Cardiac fibroblast (primary cell): ENCODE measurements at regions not wholly inside any gene's neighbourhood (a gene's known extent, or its start where the extent isn't known, plus 50 kb on each side); places are given as distances from the start of the nearest gene placed in this dataset.

Source experiments
- DNase-seq, 2 donors: peaks; one replicate each; pipeline versions ENCODE4 v3.0.0 to v3.0.0-alpha.2; 2010; ENCODE audit warnings: low read depth in 2 of 2
- H3K4me3 ChIP-seq, 2 donors: replicated peaks in 1 of 2; 1 replicate in 1 of 2; 2 replicates in 1 of 2; pipeline ENCODE4 v1.5.1; 2011; ENCODE audit warnings: low read depth in 2 of 2, low read length in 2 of 2, mild to moderate bottlenecking in 2 of 2, moderate library complexity in 1 of 2
- TF ChIP-seq, protein P1 (sequence below): IDR thresholded peaks from one replicate; pipeline ENCODE4 v1.5.1; 2011; ENCODE audit warnings: low read depth, mild to moderate bottlenecking, low read length, inconsistent platforms

DNA sequence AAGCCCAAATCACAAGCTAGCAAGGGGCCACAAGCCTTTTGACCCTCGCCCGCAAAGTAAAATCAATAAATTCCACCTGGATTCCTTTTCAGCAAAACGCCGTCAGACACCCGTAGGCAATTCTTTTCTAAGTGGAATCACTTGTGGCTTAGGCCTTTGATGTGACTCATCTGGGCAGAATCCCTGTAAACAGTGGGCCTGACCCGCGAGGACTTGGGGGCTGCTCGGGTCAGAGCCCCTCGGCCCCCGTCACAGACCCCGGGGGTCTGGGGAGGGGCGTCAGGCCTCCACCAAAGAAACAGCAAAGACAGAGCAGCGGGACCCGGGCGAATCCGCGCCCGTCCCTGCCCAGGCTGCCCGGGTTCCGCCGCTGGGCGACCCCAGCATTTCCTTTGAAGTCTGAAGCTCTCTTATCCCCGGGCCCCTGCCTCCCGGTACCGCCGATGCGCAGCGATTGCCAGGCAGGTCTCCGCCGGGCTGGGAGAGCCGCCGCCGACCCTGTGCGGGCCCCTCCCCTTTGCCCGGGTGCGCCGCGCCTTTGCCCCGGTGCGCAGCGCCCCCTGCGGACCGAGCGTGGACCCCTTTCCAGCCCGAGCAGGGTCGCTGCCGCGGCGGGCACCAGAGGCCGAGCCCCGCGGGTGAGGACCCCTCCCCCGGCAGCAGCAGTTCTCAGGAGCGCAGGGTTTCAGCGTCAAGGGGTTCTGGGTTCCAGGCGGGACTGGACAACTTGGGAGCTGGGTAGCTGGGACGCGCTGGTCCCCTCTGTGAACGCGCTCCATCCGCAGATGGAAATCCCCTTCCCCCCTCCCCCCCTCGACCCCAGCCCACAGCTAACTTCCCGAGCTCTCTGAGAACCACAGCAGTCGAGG, 178.3 kb downstream of the UACA start:
- DNase-seq: no peak
- H3K4me3 ChIP-seq: no peak overlapping the region
- TF ChIP-seq, protein P1, sequence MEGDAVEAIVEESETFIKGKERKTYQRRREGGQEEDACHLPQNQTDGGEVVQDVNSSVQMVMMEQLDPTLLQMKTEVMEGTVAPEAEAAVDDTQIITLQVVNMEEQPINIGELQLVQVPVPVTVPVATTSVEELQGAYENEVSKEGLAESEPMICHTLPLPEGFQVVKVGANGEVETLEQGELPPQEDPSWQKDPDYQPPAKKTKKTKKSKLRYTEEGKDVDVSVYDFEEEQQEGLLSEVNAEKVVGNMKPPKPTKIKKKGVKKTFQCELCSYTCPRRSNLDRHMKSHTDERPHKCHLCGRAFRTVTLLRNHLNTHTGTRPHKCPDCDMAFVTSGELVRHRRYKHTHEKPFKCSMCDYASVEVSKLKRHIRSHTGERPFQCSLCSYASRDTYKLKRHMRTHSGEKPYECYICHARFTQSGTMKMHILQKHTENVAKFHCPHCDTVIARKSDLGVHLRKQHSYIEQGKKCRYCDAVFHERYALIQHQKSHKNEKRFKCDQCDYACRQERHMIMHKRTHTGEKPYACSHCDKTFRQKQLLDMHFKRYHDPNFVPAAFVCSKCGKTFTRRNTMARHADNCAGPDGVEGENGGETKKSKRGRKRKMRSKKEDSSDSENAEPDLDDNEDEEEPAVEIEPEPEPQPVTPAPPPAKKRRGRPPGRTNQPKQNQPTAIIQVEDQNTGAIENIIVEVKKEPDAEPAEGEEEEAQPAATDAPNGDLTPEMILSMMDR: no peak

DNA sequence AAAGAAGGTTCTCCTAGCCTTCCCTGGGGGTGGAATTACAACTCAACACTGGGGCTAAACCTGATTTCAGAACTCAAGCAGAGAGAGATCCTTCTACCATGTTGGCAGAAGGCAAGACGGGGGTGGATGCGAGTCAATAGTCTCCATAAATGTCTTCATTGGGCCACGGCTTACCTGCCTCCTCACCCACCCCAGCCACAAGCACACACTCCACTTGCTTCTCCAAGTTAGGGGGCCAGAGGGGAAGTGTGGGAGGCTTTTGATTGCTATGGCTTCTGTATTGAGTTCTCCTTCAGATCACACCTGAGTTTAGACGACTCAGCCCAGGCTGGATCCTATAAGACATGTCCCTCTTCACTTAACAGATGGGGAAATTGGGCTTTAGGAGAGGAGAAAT, 178.9 kb downstream of the UACA start:
- no peak for DNase-seq
- TF ChIP-seq, protein P1: no peak
- no peak overlapping the region for H3K4me3 ChIP-seq

DNA sequence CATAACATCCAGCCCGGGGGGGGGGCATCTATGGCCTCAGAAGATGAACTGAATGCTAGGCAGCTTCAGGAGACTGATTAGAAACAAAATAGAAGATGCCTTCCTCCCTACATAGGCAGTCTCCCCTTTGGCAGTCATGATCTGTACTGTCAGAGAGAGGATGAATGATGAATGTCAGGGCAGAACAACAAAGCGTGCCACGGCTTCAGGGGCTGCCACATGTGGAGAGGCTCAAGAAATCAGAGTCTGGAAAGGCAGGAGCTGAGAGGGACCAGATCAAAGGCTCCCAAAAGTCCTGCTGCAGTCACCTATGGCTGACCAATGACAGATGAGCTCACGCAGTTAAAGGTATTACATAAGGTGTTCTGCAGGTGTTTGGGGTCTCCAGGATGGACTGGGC, 180.4 kb downstream of the UACA start:
- no peak for DNase-seq
- TF ChIP-seq, protein P1: no peak
- H3K4me3 ChIP-seq: no peak overlapping the region

DNA sequence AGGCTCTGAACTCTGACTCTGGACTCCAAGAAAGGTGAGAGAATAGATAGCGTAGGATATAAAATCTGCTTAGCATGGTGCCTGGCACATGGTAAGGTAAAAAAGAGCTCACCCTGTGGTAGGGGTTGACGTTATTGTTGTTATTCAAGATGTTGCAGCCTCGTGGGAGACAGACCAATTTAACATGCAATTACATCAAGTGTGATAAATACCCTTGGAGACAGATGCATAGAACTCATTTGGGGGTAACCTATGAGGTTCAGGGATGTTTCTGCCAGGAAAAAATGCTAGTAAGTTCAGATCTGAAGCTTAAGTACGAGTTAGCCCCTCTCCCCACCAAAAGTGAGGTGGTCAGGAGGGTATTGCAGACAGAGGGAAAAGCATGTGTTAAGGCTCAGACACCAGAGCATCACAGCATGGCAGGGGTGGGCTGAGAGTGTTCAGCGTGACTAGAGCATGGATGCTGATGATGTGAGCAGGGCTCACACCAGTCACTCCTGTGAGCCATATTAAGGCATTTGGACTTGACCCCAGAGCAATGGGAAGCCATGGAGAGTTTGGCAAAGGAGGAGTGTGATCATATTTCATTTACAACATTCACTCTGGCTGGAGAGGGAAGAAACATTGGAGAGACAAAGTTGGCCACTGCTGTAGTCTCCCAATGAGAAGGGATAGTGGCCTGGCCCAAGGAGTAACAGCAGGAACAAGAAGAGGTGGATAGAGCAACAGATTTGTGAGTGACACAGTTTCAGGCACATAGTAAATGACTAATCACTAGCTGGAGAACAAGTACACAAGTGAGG, 181.0 kb downstream of the UACA start:
- peak in 1 of 2 donors; percentile 56 for DNase-seq
- H3K4me3 ChIP-seq: no peak overlapping the region
- TF ChIP-seq, protein P1: no peak

DNA sequence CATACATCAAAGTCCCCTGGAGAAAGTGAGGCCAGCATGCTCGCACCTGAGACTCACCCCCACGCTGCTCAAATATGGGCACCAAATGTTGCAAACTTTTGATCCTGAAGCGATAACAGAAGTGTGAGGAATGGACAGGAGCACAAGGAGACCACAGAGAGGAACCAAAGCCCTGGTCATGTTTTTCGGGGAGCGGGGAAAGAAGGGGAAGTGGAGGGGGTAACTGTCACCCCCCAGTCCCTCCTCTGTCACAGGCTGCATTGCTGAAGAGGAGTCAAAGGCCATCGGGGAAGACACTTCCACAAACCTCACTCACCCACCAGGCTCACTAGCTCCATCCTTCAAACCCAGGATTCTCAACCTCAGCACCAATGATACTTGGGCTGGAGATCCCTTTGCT, 182.4 kb downstream of the UACA start:
- TF ChIP-seq, protein P1: no peak
- DNase-seq: no peak

DNA sequence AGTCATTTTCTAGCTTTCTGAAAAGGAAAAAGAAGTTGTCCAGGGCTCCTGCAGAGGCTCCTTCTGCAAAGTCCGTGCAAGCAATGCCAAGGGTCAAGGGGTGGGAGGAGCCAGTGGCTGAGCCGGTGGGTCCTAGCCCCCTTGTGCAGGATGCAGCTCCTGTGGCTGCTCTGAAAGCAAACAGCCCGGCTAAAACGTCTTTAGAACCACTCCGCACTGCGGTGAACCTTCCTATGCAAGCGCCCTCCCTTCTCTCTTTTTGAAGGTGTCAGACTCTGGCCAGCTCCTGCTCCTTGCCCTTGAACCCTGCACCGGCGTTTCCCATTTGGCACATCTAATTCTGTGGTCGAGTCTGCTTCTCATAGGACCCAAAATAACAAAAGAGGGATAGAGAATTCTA, 183.1 kb downstream of the UACA start:
- H3K4me3 ChIP-seq: no peak overlapping the region
- DNase-seq: no peak
- TF ChIP-seq, protein P1: no peak

More for the DNA sequence above, 182.4 kb downstream of the UACA start:
- no peak overlapping the region for H3K4me3 ChIP-seq
